ENCODE measurements at regions not wholly inside any gene's neighbourhood (a gene's known extent, or its start where the extent isn't known, plus 50 kb on each side); places are given as distances from the start of the nearest gene placed in this dataset.

DNA sequence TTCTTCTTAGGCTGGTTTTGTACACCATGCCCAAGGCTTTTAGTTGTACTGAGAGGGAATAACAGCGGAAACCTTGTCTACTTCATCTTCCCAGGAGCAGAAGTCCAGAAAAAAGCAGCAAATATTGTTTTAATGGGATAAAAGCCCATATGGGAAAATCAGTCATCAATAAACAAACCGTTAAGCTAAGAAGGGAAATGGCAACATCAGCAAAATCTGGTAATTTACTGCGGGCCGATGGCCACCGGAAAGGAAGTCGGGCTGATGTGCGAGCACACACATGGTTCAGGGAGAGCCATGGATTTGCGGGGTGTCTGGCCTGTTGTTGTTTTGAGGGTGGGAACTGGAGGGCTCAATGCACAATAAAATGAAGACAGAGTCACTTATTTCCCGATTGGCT is 300.7 kb upstream of the RAB6C start:
- no peaks in the 10 kb centered on the region for H3K4me1 Mint-ChIP-seq
- no peak for DNase-seq (ENCODE audit: low spot score in 2 of 2)
- no peak overlapping the region for H3K27ac Mint-ChIP-seq
- H3K4me3 Mint-ChIP-seq = no peak overlapping the region
- H3K9me3 Mint-ChIP-seq = no peaks in the 10 kb centered on the region
- no peaks in the 10 kb centered on the region for H3K36me3 Mint-ChIP-seq
- no peak for ATAC-seq

DNA sequence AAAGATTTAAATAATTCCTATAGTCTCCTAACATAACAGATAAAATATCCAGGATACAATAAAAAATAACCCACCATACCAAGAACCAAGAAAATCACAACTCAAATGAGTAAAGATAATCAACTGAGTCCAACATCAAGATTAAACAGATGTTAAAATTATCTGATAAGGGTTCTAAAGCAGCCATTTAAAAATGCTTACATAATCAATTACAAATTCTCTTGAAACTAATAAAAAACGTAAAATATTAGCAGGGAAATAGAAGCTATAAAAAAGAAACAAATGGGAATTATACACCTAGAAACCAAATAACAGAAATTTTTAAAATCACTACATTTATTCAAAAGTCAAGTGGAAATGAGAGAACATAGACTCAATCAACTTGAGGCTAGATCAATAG is 297.7 kb upstream of the RAB6C start:
- H3K9me3 Mint-ChIP-seq = no peaks in the 10 kb centered on the region
- H3K27ac Mint-ChIP-seq = no peak overlapping the region
- H3K4me3 Mint-ChIP-seq = no peak overlapping the region
- no peaks in the 10 kb centered on the region for H3K36me3 Mint-ChIP-seq
- ATAC-seq = no peak
- DNase-seq (ENCODE audit: low spot score in 2 of 2) = no peak
- H3K4me1 Mint-ChIP-seq = no peaks in the 10 kb centered on the region

DNA sequence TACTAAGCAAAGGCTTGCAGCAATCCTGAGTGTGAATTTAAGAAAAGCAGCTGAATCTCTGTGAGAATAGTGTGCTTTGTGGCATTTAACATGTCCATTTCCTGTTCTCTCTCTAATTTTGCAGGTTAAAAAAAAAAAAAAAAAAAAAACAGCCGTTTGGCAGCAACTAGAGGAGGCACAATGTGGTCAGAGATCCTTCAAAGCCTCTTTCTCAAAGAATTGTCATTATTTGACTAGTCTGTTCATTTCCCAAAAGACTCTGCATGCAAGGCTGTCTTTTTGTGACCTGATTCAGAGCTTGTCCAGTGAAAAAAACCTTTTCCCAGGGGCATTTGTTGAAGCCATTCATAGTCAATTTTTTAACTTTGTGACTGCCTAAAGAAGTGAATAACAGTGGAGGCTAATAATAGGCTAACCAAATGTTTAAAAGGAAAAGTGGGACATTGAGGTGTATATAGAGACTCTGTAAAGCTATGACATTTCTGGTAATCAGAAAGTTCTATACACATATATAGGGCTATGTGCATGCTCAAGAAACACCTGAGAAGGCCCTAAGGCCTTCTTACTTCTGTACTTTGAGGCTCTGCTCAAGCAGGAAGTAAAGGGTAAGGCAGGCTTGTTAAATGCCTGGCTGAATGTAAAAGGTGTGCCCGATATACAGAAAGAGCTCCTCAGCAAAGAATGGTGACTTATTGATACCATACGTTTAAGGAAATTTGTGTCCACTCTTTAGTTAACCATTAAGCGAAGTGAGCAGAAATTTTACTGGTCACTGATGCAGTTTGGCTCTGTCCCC is 289.6 kb upstream of the RAB6C start:
- Mint-ChIP-seq H3K36me3 (no peaks in the 10 kb centered on the region), H3K4me1 (no peaks in the 10 kb centered on the region), H3K4me3 (no peak overlapping the region), H3K9me3 (peaks cover 19% of the 10 kb centered on the region), H3K27ac (no peak overlapping the region)
- no peak for ATAC-seq
- DNase-seq (ENCODE audit: low spot score in 2 of 2) = no peak

DNA sequence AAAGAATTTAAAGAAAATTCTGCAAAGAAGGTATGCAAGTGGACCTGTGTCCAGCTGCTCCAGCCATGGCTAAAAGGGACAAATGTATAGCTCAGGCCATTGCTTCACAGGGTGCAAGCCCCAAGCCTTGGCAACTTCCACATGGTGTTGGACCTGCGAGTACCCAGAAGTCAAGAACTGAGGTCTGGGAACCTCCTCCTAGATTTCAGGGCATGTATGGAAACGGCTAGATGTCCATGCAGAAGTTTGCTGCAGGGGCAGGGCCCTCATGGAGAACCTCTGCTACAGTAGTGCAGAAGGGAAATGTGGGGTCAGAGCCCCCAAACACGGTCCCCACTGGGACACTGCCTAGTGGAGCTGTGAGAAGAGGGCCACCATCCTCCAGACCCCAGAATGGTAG is 284.0 kb upstream of the RAB6C start:
- peaks cover 12% of the 10 kb centered on the region for H3K9me3 Mint-ChIP-seq
- ATAC-seq = no peak

DNA sequence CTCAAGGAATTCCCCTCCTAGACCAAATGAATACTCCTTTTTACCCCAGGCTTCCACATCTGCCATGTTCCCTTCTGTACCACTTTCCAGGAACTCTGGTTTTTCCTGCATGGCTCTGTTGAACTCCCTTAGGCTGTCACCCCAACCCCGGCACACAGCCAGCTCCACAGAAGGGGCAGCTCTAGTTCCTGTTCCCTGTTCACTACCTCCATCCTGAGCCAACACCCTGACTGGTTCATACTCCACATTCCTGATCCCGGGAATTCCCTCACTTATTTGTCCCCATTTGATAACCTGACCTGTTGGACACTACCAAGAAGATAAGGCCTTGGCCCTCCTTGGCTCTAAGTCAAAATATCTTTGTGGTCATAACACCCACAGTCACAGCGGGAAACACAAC is 280.9 kb upstream of the RAB6C start:
- H3K4me1 Mint-ChIP-seq = no peaks in the 10 kb centered on the region

More for the DNA sequence above, 284.0 kb upstream of the RAB6C start:
- Mint-ChIP-seq H3K4me1 (no peaks in the 10 kb centered on the region), H3K36me3 (no peaks in the 10 kb centered on the region), H3K27ac (no peak overlapping the region), H3K4me3 (no peak overlapping the region)
- no peak for DNase-seq (ENCODE audit: low spot score in 2 of 2)

DNA sequence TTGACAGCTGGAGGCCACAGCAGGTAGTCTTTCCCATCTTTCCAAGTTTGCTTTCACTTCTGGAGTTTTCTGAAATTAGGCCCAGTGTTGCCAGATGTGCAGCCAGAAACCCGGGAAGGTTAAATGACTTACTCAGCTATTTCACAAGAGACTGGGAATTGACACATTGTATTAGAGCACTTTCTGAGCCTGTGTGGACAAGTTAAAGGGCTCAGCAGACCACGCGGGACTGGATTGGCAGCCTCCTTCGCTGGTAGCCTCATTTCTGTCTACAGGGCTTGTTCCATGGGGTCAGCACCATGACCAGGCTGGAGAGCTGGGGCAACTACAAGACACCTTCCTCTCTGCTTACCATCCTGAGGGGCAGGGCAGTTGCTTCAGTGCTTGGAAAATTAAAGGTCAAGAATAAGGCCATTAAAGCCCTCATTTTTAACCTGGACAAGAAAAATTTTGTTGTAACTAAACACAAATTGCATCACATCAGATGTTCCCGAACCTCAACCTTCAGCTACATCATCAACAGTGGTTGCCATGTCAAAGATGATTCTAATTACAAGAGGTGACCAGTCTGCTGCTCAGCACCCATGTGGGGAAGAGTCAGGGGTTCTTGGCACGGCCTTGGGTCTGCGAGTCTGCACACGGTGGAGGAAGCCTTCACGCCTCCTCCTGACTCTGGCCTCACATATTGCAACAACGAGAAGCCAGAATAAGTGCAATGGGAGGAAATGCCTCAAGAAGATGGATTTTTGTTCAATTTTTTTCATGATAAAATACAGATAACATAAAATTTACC is 279.5 kb upstream of the RAB6C start:
- DNase-seq (ENCODE audit: low spot score in 2 of 2) (no peak), ATAC-seq (no peak)
- Mint-ChIP-seq H3K4me3 (no peak overlapping the region), H3K4me1 (no peaks in the 10 kb centered on the region), H3K36me3 (no peaks in the 10 kb centered on the region), H3K27ac (no peak overlapping the region), H3K9me3 (peaks cover 5% of the 10 kb centered on the region)

More for the DNA sequence above, 280.9 kb upstream of the RAB6C start:
- ATAC-seq = peak; percentile 36
- no peaks in the 10 kb centered on the region for H3K36me3 Mint-ChIP-seq
- no peak overlapping the region for H3K27ac Mint-ChIP-seq
- H3K9me3 Mint-ChIP-seq = peaks cover 5% of the 10 kb centered on the region
- no peak for DNase-seq (ENCODE audit: low spot score in 2 of 2)
- H3K4me3 Mint-ChIP-seq = no peak overlapping the region

DNA sequence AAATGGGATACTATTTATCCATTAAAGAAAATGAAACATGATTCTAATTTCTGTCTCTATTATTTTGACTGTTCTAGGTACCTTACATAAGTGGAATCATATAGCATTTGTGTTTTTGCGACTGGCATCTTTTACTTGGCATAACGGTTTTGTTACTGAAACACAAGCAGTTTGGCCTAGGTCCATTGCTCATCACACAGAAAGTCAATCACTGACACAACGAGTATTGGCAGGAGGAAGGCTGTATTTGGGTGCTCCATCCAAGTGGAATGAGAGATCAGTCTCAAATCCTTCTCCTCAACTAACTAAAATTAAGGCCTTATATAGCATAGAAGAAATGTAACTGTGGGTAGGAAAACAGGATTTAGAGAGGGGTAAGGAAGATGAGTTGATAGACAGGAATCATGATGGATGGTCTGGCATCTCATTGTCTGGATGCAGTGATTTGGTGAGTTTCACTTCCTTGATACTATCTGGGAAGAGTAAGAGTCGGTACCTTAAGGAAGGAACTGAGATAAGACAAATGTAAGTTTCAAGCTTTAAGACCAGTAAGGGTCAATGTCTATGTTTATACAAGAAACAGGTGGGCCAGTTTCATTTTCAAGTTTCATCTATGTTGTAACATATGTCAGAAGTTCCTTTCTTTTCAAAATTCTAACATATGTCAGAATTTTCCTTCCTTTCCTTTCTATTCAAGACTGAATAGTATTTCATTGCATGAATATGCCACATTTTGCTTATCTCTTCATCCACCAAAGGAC is 276.9 kb upstream of the RAB6C start:
- Mint-ChIP-seq H3K36me3 (no peaks in the 10 kb centered on the region), H3K4me1 (no peaks in the 10 kb centered on the region), H3K27ac (no peak overlapping the region), H3K4me3 (no peak overlapping the region), H3K9me3 (peaks cover 5% of the 10 kb centered on the region)
- ATAC-seq (no peak), DNase-seq (ENCODE audit: low spot score in 2 of 2) (no peak)

DNA sequence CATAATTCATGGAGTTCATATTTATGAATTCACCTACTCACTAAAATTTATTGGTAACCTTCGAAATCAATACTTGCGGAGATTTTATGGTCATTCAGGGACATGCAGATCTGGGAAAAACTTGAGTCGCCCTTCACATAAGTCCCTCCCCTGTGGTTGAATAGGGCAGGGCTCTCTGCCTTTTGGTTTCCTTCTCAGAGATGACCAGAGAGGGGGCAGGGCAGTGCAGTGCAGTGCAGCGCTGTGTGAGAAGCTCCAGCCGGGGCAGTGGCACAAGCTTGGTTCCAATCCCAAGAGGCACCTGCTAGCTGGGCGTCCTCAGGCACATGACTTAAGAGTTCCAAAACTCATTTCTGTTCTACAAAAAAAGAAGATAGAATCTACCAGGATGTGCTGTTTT is 274.4 kb upstream of the RAB6C start:
- no peak for DNase-seq (ENCODE audit: low spot score in 2 of 2)
- H3K27ac Mint-ChIP-seq = no peak overlapping the region
- ATAC-seq = no peak
- no peaks in the 10 kb centered on the region for H3K36me3 Mint-ChIP-seq
- no peaks in the 10 kb centered on the region for H3K4me1 Mint-ChIP-seq
- H3K4me3 Mint-ChIP-seq = no peak overlapping the region
- H3K9me3 Mint-ChIP-seq = peaks cover 5% of the 10 kb centered on the region

DNA sequence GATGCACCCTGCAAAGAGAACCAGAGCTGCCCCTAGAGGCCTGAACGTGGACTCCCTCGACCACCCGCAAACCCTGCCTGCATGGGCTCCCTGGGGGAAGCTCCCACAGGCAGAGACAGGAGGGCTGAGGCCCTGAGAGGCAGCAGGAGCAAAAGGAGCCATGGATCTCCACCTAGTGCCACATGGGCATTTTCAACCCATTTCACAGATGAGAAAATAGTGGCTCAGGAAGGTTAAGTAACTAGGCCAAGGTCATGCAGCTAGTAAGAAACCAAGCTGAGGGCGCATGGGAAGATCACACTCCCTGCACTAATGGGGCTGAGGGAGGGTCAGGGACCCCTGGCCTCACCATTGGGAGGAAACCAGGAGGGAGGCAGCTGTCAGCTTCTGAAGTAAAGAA is 271.7 kb upstream of the RAB6C start:
- Mint-ChIP-seq H3K27ac (no peak overlapping the region), H3K36me3 (no peaks in the 10 kb centered on the region), H3K4me1 (no peaks in the 10 kb centered on the region), H3K9me3 (no peaks in the 10 kb centered on the region), H3K4me3 (no peak overlapping the region)
- no peak for DNase-seq (ENCODE audit: low spot score in 2 of 2)
- no peak for ATAC-seq

DNA sequence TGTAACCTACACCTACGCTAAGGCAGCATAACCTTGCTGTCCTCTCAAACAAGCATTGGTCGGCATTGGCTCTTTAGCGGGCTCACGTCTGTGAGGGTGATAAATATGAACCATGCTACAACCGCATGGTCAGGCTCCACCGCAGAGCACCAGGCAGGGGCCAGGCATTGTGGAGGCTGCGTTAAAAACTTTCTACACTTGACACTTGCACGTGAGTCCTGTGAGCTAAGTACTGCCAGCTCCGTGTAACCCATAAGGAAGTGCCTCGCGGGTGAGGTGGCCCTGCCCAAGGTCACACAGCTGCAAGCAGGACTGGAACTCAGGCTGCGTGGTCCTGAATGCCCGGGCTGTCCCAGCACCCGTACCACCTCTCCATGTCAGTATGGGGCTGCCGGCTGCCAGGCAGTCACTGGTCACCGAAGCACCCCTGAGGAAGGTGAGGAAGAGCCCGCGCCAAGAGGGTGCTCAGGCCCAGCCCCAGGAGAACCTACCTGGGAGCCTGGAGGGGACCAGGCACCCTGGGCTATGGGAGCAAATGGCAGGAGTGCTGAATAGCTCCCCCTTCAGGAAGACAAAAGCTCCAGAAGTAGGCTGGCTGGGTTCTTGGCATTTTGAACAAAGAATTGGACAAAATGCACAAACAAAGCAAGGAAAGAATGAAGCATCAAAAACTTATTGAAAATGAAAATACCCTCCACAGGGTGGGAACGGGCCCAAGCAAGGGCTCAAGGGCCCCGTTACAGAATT is 271.1 kb upstream of the RAB6C start:
- Mint-ChIP-seq H3K4me3 (no peak overlapping the region), H3K27ac (no peak overlapping the region), H3K36me3 (no peaks in the 10 kb centered on the region), H3K9me3 (no peaks in the 10 kb centered on the region), H3K4me1 (no peaks in the 10 kb centered on the region)
- peak; percentile 27 for ATAC-seq
- no peak for DNase-seq (ENCODE audit: low spot score in 2 of 2)

DNA sequence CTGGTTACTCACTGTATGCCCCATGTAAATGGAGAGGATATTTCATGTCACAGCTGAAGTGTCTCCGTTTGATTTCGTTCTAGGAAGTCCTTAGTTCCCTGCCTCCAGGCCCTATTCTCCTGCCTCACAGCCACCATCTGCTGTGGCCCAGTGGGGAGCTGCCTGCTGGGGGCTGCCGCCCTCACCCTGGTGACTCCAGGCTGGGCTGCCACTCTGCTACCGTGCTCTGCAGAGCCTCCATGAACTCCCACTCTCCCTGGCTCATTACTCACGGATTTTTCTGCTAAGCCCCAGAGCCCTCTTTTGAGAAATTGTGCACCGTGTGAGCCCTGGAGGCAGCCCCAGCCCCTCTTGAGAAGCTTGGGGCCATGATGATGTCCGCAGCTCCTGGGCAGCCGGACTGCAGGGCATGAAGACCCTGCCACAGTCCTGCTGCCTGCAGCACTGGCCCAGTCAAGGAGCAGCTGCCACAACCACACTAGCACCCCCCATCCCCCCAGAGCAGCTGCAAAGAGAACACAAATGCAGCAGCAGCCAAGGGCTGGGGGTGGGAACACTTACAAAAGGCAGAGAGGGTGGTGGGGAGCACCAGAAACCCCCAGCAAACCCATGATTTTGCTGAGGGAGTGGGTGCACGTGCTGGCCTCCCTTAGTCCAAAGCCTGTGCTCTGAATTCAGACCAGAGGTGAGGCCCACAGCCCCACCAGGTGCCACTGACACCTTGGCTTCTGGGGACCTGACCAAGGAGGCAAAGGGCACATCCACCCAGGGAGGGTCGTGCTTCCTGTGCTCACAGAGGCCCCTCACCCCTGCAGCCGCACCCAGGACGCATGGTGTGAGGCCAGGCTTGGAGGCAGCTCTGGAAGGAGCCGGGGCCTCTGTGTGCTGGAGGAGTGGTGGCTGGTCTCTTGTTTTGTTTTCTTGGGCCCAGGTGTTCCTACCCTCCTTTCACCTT is 270.2 kb upstream of the RAB6C start:
- Mint-ChIP-seq H3K9me3 (no peaks in the 10 kb centered on the region), H3K4me3 (no peak overlapping the region), H3K36me3 (no peaks in the 10 kb centered on the region), H3K27ac (no peak overlapping the region), H3K4me1 (no peaks in the 10 kb centered on the region)
- DNase-seq (ENCODE audit: low spot score in 2 of 2) = no peak
- ATAC-seq = no peak

DNA sequence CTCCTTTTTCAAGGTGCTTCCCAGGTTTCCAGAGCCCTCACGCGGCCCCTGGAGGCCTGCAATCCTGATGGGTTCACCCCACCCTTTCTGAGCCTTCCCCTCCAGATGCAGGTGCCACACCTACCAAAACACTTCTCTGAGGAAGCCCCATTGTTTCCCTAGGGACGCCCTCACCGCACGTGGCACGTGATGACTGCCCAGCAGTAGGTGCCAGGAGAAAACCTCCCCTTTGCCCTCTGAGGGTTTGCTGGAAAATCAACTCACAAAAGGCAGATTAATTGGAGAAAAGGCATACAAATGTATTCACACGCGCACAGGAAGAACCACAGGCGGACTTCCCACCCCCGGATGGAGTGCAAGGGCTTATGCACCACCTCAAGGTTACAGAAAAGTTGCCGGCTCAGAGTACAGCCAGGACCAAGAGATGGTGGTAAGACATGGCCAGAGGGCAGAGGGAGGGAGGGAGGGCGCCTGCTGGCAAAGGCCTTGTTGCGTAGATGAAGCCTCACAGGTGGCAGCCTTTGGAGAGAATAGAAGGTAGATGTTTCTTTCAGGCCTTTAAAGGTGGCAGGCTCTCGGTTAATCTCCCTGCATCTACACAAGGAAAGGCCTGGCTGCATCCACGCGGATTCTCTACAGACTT is 269.4 kb upstream of the RAB6C start:
- ATAC-seq (no peak), DNase-seq (ENCODE audit: low spot score in 2 of 2) (no peak)
- no peak overlapping the region for H3K4me3 Mint-ChIP-seq
- H3K27ac Mint-ChIP-seq = no peak overlapping the region
- no peaks in the 10 kb centered on the region for H3K9me3 Mint-ChIP-seq
- no peaks in the 10 kb centered on the region for H3K36me3 Mint-ChIP-seq
- H3K4me1 Mint-ChIP-seq = no peaks in the 10 kb centered on the region

DNA sequence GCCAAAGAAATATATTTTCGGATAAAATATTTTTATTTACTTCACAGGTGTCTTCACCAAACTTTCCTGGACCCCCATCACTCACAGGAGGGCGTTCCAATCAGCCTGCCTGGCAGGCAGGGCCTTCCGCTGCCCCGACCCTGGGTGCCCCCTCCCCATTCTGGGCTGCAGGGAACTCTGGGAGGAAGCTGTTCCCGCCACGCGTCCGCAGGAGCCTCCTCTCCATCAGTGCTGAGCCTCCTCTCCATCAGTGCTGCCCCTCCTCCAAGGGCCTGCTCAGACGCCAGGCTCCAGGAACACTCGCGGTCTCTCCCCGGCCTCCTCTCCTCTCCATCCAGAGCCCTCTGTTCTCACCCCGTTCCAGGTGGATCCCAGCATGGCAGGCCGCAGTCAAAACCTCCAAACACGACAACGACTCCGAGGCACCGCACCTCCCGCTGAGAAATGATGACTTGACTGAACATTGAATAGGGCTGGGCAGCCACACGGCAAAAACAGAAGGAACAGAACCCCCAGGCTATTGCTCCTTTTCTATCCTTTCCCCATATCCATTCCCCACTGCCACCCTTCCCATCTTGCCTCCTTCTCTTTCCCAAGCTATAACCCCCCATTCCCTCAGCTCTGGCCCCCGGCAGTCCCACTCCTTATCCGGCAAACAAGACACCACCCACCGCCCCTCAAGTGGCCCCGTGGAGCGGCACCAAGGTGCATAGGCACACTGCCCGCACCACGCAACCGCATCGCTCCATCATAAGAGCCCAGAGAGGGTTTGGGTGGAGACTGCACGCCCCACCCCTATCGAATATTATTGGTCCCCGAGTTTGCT is 268.6 kb upstream of the RAB6C start:
- ATAC-seq = no peak
- Mint-ChIP-seq H3K27ac (no peak overlapping the region), H3K4me1 (no peaks in the 10 kb centered on the region), H3K9me3 (no peaks in the 10 kb centered on the region), H3K36me3 (no peaks in the 10 kb centered on the region), H3K4me3 (no peak overlapping the region)
- DNase-seq (ENCODE audit: low spot score in 2 of 2) = no peak

Measured in stimulated activated effector memory CD8-positive, alpha-beta T cell treated with anti-CD3 and anti-CD28 coated beads, Interleukin-12 subunit alpha, Interleukin-12 subunit beta, amount 100 ng/mL, for 72 hours (primary cell).